ENCODE measurements at regions not wholly inside any gene's neighbourhood (a gene's known extent, or its start where the extent isn't known, plus 50 kb on each side); places are given as distances from the start of the nearest gene placed in this dataset.

GRCh38 chr4:102427371-102427998 is 73.7 kb upstream of the NFKB1 start:
- TF ChIP-seq CTCF (conservative IDR thresholded peaks at IDR 0.05; ENCODE audit: low read depth, low read length) (no peak), EZH2 (IDR thresholded peaks at IDR 0.05; ENCODE audit: borderline replicate concordance, low read depth, low read length, poor library complexity, severe bottlenecking) (no peak)
